ENCODE measurements at regions not wholly inside any gene's neighbourhood (a gene's known extent, or its start where the extent isn't known, plus 50 kb on each side); places are given as distances from the start of the nearest gene placed in this dataset.

DNA sequence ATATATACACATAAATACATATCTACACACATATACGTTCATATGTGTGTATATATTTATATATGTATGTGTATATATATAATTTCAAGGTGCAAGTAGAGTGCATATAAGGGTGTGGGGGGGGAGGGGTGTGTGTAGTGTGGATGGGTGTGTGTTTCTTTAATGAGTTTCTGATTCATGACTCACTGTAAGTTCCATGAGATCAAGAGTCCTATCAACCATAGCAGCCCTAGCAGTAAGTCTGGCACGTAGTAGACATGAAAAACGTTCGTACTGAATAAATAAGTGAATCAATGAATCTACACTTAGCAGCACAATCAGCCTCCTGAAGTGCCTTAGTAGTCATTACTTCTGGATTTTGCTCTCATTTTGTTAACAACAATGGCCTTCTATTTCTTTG is 61.9 kb upstream of the KRTAP11-1 start (continued):
- TF ChIP-seq, protein P1, sequence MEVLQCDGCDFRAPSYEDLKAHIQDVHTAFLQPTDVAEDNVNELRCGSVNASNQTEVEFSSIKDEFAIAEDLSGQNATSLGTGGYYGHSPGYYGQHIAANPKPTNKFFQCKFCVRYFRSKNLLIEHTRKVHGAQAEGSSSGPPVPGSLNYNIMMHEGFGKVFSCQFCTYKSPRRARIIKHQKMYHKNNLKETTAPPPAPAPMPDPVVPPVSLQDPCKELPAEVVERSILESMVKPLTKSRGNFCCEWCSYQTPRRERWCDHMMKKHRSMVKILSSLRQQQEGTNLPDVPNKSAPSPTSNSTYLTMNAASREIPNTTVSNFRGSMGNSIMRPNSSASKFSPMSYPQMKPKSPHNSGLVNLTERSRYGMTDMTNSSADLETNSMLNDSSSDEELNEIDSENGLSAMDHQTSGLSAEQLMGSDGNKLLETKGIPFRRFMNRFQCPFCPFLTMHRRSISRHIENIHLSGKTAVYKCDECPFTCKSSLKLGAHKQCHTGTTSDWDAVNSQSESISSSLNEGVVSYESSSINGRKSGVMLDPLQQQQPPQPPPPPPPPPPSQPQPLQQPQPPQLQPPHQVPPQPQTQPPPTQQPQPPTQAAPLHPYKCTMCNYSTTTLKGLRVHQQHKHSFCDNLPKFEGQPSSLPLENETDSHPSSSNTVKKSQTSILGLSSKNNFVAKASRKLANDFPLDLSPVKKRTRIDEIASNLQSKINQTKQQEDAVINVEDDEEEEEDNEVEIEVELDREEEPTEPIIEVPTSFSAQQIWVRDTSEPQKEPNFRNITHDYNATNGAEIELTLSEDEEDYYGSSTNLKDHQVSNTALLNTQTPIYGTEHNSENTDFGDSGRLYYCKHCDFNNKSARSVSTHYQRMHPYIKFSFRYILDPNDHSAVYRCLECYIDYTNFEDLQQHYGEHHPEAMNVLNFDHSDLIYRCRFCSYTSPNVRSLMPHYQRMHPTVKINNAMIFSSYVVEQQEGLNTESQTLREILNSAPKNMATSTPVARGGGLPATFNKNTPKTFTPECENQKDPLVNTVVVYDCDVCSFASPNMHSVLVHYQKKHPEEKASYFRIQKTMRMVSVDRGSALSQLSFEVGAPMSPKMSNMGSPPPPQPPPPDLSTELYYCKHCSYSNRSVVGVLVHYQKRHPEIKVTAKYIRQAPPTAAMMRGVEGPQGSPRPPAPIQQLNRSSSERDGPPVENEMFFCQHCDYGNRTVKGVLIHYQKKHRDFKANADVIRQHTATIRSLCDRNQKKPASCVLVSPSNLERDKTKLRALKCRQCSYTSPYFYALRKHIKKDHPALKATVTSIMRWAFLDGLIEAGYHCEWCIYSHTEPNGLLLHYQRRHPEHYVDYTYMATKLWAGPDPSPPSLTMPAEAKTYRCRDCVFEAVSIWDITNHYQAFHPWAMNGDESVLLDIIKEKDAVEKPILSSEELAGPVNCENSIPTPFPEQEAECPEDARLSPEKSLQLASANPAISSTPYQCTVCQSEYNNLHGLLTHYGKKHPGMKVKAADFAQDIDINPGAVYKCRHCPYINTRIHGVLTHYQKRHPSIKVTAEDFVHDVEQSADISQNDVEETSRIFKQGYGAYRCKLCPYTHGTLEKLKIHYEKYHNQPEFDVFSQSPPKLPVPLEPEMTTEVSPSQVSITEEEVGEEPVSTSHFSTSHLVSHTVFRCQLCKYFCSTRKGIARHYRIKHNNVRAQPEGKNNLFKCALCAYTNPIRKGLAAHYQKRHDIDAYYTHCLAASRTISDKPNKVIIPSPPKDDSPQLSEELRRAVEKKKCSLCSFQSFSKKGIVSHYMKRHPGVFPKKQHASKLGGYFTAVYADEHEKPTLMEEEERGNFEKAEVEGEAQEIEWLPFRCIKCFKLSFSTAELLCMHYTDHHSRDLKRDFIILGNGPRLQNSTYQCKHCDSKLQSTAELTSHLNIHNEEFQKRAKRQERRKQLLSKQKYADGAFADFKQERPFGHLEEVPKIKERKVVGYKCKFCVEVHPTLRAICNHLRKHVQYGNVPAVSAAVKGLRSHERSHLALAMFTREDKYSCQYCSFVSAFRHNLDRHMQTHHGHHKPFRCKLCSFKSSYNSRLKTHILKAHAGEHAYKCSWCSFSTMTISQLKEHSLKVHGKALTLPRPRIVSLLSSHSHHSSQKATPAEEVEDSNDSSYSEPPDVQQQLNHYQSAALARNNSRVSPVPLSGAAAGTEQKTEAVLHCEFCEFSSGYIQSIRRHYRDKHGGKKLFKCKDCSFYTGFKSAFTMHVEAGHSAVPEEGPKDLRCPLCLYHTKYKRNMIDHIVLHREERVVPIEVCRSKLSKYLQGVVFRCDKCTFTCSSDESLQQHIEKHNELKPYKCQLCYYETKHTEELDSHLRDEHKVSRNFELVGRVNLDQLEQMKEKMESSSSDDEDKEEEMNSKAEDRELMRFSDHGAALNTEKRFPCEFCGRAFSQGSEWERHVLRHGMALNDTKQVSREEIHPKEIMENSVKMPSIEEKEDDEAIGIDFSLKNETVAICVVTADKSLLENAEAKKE (CRISPR knock-in tag; IDR thresholded peaks at IDR 0.05), result no peak
- no peak for TF ChIP-seq EZH2 (IDR thresholded peaks at IDR 0.05; ENCODE audit: low read depth, unreplicated experiment)
- no peak for TF ChIP-seq POLR2AphosphoS5 (IDR thresholded peaks at IDR 0.05; ENCODE audit: low read depth)
- TF ChIP-seq, protein P2, sequence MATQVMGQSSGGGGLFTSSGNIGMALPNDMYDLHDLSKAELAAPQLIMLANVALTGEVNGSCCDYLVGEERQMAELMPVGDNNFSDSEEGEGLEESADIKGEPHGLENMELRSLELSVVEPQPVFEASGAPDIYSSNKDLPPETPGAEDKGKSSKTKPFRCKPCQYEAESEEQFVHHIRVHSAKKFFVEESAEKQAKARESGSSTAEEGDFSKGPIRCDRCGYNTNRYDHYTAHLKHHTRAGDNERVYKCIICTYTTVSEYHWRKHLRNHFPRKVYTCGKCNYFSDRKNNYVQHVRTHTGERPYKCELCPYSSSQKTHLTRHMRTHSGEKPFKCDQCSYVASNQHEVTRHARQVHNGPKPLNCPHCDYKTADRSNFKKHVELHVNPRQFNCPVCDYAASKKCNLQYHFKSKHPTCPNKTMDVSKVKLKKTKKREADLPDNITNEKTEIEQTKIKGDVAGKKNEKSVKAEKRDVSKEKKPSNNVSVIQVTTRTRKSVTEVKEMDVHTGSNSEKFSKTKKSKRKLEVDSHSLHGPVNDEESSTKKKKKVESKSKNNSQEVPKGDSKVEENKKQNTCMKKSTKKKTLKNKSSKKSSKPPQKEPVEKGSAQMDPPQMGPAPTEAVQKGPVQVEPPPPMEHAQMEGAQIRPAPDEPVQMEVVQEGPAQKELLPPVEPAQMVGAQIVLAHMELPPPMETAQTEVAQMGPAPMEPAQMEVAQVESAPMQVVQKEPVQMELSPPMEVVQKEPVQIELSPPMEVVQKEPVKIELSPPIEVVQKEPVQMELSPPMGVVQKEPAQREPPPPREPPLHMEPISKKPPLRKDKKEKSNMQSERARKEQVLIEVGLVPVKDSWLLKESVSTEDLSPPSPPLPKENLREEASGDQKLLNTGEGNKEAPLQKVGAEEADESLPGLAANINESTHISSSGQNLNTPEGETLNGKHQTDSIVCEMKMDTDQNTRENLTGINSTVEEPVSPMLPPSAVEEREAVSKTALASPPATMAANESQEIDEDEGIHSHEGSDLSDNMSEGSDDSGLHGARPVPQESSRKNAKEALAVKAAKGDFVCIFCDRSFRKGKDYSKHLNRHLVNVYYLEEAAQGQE (IDR thresholded peaks at IDR 0.05; ENCODE audit: unreplicated experiment), result no peak
- no peak for TF ChIP-seq STAT1 (IDR thresholded peaks at IDR 0.05; ENCODE audit: unreplicated experiment)
- no peak for TF ChIP-seq EZH2phosphoT487 (IDR thresholded peaks at IDR 0.05; ENCODE audit: unreplicated experiment)
- TF ChIP-seq, protein P3, sequence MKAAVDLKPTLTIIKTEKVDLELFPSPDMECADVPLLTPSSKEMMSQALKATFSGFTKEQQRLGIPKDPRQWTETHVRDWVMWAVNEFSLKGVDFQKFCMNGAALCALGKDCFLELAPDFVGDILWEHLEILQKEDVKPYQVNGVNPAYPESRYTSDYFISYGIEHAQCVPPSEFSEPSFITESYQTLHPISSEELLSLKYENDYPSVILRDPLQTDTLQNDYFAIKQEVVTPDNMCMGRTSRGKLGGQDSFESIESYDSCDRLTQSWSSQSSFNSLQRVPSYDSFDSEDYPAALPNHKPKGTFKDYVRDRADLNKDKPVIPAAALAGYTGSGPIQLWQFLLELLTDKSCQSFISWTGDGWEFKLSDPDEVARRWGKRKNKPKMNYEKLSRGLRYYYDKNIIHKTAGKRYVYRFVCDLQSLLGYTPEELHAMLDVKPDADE (IDR thresholded peaks at IDR 0.05), result no peak
- no peak for TF ChIP-seq NANOG (IDR thresholded peaks at IDR 0.05; ENCODE audit: borderline replicate concordance)
- TF ChIP-seq ZNF114 (CRISPR knock-in tag; IDR thresholded peaks at IDR 0.05), result no peak
- no peak for TF ChIP-seq ZNF331 (CRISPR knock-in tag; IDR thresholded peaks at IDR 0.05; ENCODE audit: low read depth)
- no peak for TF ChIP-seq CREB1 (CRISPR knock-in tag; IDR thresholded peaks at IDR 0.05; ENCODE audit: low read depth)
